ENCODE measurements at regions not wholly inside any gene's neighbourhood (a gene's known extent, or its start where the extent isn't known, plus 50 kb on each side); places are given as distances from the start of the nearest gene placed in this dataset.

GRCh38 chr15:62773369-62774165 is 269.0 kb upstream of the TPM1 start:
- TF ChIP-seq CTCF (IDR thresholded peaks at IDR 0.05; ENCODE audit: insufficient read depth, low read depth, low read length), result no peak
- ChIA-PET POLR2A (interaction anchor here (0.6 kb wide), 1 partner anchor 256 kb away, joined by 14 read pairs; no protein-coding TSS in a partner anchor), CTCF (interaction anchor here (1.0 to 2.8 kb wide), 2 partner anchors 9 to 256 kb away, joined by 3 to 8 read pairs; no protein-coding TSS in a partner anchor)
- no peaks in the 10 kb centered on the region for H3K36me3 ChIP-seq (ENCODE audit: control insufficient read depth, insufficient read depth, low read length)
- no peak overlapping the region for H3K4me3 ChIP-seq (ENCODE audit: low read depth, low read length)
- no peak for DNase-seq (ENCODE audit: low read depth)
- no peaks in the 10 kb centered on the region for H3K27me3 ChIP-seq (ENCODE audit: control insufficient read depth, insufficient read depth, low read length)

GRCh38 chr15:62775932-62776331 is 266.6 kb upstream of the TPM1 start:
- ChIA-PET POLR2A (no interaction called here), CTCF (no interaction called here)
- Histone ChIP-seq H3K27me3 (ENCODE audit: control insufficient read depth, insufficient read depth, low read length) (no peaks in the 10 kb centered on the region), H3K4me3 (ENCODE audit: low read depth, low read length) (no peak overlapping the region), H3K36me3 (ENCODE audit: control insufficient read depth, insufficient read depth, low read length) (no peaks in the 10 kb centered on the region)
- DNase-seq (ENCODE audit: low read depth), result no peak
- TF ChIP-seq CTCF (IDR thresholded peaks at IDR 0.05; ENCODE audit: insufficient read depth, low read depth, low read length), result no peak

GRCh38 chr15:62777671-62778070 is 264.9 kb upstream of the TPM1 start:
- Histone ChIP-seq H3K4me3 (ENCODE audit: low read depth, low read length) (no peak overlapping the region), H3K27me3 (ENCODE audit: control insufficient read depth, insufficient read depth, low read length) (no peaks in the 10 kb centered on the region), H3K36me3 (ENCODE audit: control insufficient read depth, insufficient read depth, low read length) (no peaks in the 10 kb centered on the region)
- POLR2A ChIA-PET, result no interaction called here
- no peak for DNase-seq (ENCODE audit: low read depth)
- no peak for TF ChIP-seq CTCF (IDR thresholded peaks at IDR 0.05; ENCODE audit: insufficient read depth, low read depth, low read length)
- CTCF ChIA-PET, result interaction anchor here (0.6 kb wide), 2 partner anchors 152 to 165 kb away, joined by 4 to 7 read pairs; no protein-coding TSS in a partner anchor

- TF ChIP-seq CTCF (IDR thresholded peaks at IDR 0.05; ENCODE audit: insufficient read depth, low read depth, low read length), result no peak
- Histone ChIP-seq H3K4me3 (ENCODE audit: low read depth, low read length) (no peak overlapping the region), H3K27me3 (ENCODE audit: control insufficient read depth, insufficient read depth, low read length) (no peaks in the 10 kb centered on the region), H3K36me3 (ENCODE audit: control insufficient read depth, insufficient read depth, low read length) (no peaks in the 10 kb centered on the region)
- CTCF ChIA-PET, result interaction anchor here (0.7 to 1.4 kb wide), 4 partner anchors 37 to 315 kb away, joined by 3 to 5 read pairs (median 4); no protein-coding TSS in a partner anchor
- POLR2A ChIA-PET, result interaction anchor here (0.5 kb wide), 1 partner anchor 265 kb away, joined by 3 read pairs; no protein-coding TSS in a partner anchor
- no peak for DNase-seq (ENCODE audit: low read depth)
Observed at GRCh38 chr15:62779036-62779770, 263.3 kb upstream of the TPM1 start.

- CTCF ChIA-PET, result interaction anchor here (1.4 kb wide), 2 partner anchors 38 to 268 kb away, joined by 5 read pairs; no protein-coding TSS in a partner anchor
- POLR2A ChIA-PET, result interaction anchor here (0.5 kb wide), 1 partner anchor 264 kb away, joined by 3 read pairs; no protein-coding TSS in a partner anchor
- Histone ChIP-seq H3K36me3 (ENCODE audit: control insufficient read depth, insufficient read depth, low read length) (no peaks in the 10 kb centered on the region), H3K4me3 (ENCODE audit: low read depth, low read length) (no peak overlapping the region), H3K27me3 (ENCODE audit: control insufficient read depth, insufficient read depth, low read length) (no peaks in the 10 kb centered on the region)
- DNase-seq (ENCODE audit: low read depth), result no peak
- TF ChIP-seq CTCF (IDR thresholded peaks at IDR 0.05; ENCODE audit: insufficient read depth, low read depth, low read length), result no peak
Observed at GRCh38 chr15:62779899-62780298, 262.6 kb upstream of the TPM1 start.
